Left ventricle myocardium superior (tissue), 1 donor: ENCODE measurements at regions not wholly inside any gene's neighbourhood (a gene's known extent, or its start where the extent isn't known, plus 50 kb on each side); places are given as distances from the start of the nearest gene placed in this dataset.
"Not testable (repeated sequence)": the region's sequence is repeated elsewhere in the genome, so short reads cannot be mapped to it uniquely, and the experiment has no call there.

Experiments used
- ATAC-seq: fragments of 200-7000 bp; cut with Tn5 transposase; one replicate; pipeline ENCODE4 v1.9.1; 2020; ENCODE audit warnings: mild to moderate bottlenecking, moderate library complexity
- DNase-seq: peaks from one replicate; pipeline ENCODE4 v3.0.0-alpha.2; 2020
- intact Hi-C: fragments of 100-400 bp; cut with micrococcal nuclease; formaldehyde crosslinking; loops from one replicate; pipeline ENCODE4 v1.11.0; 2022
- donor health status: DM: no; HTN: yes; CAD: no; lungs with severe emphysema.

- DNase-seq = no peak
- ATAC-seq = no peak
- intact Hi-C loops = no loop called here
Measured at GRCh38 chr6:134389658-134390057, 71.7 kb upstream of the SGK1 start.

DNA sequence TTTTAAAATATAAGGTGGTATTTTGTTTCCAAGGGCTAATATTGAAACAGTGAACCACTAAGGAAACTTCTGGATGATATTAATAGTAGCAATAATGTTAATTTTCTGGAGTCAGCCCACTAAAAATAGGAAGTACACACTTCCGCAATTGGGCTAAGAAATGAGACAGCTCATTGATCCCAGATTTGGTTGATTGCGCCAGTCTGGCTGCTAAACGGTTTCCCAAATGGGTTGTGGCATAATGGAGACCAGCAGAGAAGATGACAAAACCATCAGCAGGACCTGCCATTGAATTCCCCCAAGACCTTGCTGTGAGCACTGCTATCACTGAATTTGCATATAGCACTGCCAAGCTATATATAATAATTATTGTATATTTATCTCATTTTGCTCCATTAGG, 71.2 kb upstream of the SGK1 start:
- intact Hi-C loops = no loop called here
- no peak for ATAC-seq
- no peak for DNase-seq

- intact Hi-C loops, DNase-seq, ATAC-seq: not testable (repeated sequence)
Measured at GRCh38 chr6:134386482-134386881, 68.6 kb upstream of the SGK1 start.

- ATAC-seq = no peak
- intact Hi-C loops = no loop called here
- DNase-seq = no peak
Measured at GRCh38 chr6:134381959-134382358, 64.0 kb upstream of the SGK1 start.

DNA sequence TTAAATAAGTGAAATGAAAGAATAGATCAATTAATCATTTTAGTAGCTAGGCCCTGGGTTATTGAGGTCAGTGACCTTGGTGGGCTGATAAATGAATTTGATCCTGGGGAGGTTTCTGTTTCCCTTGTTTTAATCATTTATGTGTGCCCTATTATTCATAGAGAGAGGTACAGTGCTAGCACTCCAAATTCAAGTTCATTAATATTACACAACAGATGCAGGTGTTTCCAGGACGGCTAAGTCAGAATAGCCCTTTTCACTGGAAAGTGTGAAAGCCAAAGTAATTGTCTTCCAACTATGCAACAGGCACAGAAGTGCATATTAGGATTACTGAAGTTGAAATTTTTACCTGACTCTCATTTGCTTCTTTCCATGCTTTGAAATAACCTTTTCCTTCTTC, 61.7 kb upstream of the SGK1 start:
- intact Hi-C loops = no loop called here
- DNase-seq = no peak
- ATAC-seq = no peak

- ATAC-seq = peak; percentile 41
- intact Hi-C loops = no loop called here
- no peak for DNase-seq
Measured at GRCh38 chr6:134379076-134379475, 61.2 kb upstream of the SGK1 start.

DNA sequence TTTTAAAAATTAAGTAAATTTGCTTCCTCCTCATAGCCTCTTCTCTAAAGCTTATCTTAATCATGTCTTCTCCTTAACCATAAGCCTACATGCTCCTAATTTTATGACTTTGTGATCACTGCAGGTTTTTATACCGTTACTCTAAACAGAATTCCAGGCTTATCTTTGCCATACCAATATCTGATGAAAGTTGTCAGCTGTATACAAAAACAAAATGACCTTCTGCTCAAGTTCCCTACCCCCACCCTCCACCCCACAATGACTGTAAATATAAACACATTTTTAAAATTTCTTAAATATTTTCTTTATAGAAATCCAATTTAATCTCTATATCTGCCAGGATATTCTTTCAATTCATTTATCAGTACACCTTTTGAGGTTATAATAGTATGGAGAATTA, 60.5 kb upstream of the SGK1 start:
- no peak for DNase-seq
- intact Hi-C loops = no loop called here
- no peak for ATAC-seq

DNA sequence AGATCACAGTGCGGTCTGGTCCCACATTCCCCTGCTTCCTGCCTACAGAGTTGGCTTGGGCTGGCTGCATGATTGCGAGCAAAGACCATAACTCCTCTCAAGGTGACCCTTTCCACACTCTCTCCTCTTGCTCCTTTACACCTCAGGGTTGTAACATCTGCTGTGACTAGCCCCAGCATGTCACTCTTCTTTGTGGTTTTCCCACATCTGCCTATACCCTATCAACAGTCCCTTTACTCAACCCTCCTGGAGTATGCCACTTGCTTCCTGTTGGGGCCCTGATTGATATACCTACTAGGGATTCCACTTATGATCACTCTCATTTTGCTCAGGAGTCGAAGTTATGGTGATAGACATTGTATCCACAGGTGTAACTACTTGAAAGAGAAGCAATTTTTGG, 58.9 kb upstream of the SGK1 start:
- intact Hi-C loops = no loop called here
- DNase-seq = no peak
- no peak for ATAC-seq

GRCh38 chr6:134375220-134375580, 57.3 kb upstream of the SGK1 start:
- intact Hi-C loops = no loop called here
- ATAC-seq (no peak), DNase-seq (no peak)

GRCh38 chr6:134374491-134375219, 56.7 kb upstream of the SGK1 start:
- DNase-seq = no peak
- ATAC-seq = peak; percentile 13

DNA sequence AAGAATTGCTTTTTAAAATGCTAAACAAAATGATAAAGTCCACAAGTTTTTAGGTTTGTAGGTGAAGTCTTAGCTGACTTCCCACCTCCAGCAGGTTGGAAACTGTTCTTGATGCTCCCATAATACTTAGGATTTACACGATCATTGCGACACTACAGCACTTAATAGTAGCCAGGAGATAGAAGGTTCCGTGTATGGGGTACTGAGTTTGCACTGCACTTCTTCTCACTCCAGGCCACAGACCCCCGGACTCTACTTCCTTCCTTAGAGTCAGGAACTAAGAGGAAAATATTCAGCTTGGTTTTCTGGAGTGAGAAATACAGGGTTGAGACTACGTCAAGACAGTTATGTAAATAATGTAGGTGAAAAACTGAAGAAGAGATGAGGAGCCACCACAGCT, 56.1 kb upstream of the SGK1 start:
- DNase-seq (no peak), ATAC-seq (no peak)
- intact Hi-C loops = no loop called here

More at GRCh38 chr6:134374491-134375219, 56.7 kb upstream of the SGK1 start:
- intact Hi-C loops = no loop called here

DNA sequence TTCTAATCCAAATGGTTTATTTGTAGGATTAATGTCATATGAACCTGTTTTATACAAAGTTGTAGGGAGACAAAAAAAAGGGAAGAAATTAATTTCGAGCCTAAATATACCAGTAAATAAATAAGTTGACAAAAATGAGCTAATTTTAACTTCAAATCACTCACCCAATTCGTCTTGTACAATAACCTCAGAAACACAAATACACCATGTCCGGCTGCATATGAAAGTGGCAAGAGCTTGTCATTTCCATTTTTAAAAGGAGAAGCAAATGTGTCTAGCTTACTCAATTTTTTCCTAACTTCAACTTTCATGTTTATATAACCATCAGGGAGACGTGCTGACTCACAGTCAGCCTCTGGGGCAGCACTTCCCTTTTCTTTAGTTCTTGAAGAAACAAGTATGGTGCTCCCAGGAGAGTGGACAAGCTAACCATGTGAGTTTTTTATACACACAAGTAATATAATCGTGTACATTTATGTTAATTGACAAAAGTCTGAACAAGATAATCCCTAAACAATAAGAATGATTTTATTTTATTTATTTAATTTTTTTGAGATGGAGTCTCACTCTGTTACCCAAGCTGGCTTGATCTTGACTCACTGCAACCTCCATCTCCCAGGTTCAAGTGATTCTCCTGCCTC, 55.5 kb upstream of the SGK1 start:
- no peak for DNase-seq
- peak; percentile 91 for ATAC-seq
- intact Hi-C loops = no loop called here

DNA sequence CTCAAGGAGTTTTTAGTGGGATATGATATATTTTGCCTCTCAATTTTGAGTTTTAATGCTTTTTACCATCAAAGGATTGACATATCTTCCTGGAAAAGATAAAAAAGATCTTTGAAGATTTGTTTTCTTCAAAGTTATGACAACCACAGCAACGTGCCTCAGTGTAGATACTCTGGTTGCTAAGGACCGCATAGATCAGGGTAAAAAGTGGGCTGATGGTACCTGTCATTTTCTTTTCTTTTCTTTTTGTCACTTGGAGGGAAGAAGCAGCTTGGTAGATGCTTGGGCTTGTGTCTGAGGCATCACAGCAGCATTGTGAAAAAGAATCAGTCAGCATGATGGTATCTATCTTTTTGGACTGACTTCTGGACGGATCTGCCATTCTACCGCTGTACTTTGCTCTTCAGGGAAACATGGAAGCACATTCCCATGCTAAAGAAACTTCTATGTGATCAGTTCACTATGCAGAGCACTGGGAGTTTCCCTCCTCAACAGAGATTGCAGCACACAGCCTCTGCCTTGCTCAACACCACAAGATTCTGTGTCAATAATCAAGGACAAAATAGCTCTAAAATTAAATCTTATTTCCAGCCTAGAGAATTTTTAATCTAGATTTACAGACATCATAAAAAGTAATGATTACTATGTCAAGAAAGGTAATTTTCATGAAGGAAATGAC, 54.8 kb upstream of the SGK1 start:
- DNase-seq = no peak
- peak; percentile 87 for ATAC-seq
- intact Hi-C loops = no loop called here

DNA sequence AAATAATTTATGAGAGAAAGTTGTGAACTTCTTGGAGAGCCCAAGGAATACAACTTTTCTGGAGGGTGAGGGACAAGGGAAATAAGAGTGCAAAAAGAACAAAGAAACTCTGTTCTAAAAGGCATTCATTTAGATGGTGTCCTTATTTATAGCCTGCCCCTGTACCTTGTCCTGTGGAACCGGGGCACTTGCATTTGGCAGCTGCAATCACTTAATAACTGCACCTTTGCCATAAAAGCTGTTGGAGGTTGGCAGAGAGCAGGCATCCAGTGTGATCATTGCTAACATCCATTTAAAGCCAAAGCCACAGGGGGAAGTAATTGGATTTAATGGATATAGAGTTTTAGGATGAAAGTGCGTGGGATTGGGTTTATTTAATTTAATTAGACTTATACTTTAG, 50.8 kb upstream of the SGK1 start:
- intact Hi-C loops = no loop called here
- ATAC-seq = no peak

More for the DNA sequence above, 50.8 kb upstream of the SGK1 start:
- no peak for DNase-seq
